GM18511 (cell line): ENCODE measurements at regions not wholly inside any gene's neighbourhood (a gene's known extent, or its start where the extent isn't known, plus 50 kb on each side); places are given as distances from the start of the nearest gene placed in this dataset.

Source experiments
- ATAC-seq: cut with Tn5 transposase; IDR thresholded peaks from one replicate; pipeline ENCODE4 v1.9.1; 2021; ENCODE audit warnings: mild to moderate bottlenecking, moderate library complexity; ENCODE audit not compliant: unreplicated experiment

DNA sequence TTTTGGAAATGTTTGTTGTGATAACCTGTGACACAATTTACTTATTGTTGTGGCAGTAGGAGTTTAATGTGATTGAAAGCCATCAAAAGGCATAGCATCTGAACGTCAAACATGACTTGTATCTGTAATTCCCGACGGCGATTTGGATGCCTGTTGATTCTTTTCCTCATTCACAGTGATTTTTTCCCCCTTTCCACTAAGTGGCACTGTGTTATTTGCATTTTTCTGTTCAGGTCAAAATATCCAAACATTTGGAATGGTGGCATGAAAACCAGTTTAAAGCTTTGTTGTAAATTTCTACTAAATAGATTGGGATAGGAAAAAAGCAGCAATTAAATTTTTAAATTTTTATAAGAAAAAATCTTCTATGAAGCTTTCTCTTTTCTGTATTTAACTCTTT, 259.9 kb upstream of the KCNH8 start:
- ATAC-seq, result no peak

DNA sequence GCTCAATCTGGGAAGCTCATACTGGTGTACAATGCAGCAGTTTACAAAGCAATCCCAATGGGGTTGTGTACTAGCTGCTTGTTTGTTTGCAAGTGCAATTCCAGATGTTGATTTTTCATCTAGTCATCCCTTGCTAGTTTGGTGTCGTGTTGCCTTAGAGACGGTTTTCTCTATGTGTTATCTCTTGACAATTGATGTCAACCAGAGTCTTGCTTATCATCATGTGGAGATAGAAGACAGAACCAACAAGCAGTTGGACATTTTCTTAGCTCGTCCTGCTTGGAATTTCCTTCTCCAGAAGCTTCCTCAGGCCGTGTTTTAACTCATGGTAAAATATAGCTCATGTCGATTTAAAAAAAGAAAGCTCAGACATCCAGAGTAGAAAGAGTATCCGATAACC, 262.0 kb upstream of the KCNH8 start:
- no peak for ATAC-seq

DNA sequence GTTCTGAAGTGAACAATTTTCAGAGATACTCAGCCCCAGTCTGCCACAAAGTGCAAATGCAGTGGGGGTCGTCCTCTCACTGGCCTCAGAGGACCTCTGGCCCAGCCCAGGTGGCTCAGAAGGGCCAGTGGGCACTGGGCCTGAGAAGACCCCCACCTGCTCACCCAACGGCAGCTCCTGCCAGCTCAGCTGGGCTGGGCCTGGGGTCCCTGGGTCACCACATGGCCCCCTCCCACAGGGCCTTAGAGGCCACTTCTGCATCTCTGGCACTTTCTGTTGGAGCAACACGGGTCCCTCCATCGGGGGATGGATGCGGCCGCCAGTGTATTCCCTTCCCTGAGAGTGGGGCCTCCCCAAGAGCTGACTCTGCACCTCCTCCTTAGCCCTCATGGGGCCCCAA, 262.7 kb upstream of the KCNH8 start:
- ATAC-seq, result no peak

DNA sequence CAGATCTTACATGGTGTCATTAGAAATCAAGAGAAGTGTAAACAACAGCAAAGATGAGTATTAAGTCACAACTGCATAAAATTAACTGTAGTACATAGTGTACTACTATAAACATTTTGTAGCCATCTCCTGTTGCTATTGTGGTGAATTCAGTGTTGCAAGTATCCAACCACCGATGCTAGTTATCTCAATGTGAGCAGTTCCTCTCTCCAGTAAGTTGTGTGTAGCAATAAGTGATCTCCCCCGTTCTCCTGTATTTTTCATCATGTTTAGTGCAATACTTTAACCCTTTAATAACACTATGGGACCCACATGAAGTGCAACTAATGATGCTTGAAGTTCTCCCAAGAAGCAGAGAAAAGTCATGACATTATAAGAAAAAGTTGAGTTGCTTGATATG, 264.7 kb upstream of the KCNH8 start:
- ATAC-seq, result no peak

DNA sequence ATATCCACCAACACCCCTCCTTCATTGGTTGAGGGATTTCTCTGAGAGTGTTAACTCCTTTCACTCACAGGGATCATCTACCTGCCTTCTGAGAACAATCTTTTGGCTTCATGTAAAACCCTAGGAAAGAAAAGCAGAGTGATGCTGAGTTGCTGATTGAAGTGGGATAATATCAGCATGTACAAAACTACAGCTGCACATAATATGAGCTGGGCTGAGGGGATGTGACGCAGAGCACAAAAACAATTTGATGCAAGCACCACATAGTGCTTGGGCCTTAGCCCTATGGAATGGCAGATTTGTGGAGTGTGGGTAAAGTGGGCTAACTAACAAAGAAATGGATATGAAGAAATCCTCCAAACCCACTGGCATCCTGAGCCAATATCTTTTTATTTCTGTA, 267.6 kb upstream of the KCNH8 start:
- ATAC-seq, result no peak

DNA sequence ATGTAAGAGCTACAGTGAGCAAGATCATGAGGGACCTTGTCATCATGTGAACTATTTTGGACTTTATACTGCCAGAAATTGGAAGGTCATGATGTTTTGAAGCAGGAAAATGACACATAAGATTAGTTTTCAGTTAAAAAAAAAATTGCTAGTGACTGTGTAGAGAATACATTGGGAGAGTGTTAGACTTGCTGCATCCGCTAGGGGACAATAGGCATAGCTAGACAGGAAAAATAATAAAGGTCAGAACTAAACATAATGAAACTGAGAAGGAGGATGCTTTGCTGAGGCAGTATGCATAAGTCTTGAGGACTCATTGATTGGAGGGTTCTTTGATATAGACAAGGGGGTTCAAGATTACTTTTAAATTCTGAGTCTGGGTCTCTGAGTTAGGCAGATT, 275.8 kb upstream of the KCNH8 start:
- ATAC-seq, result peak; percentile 55

DNA sequence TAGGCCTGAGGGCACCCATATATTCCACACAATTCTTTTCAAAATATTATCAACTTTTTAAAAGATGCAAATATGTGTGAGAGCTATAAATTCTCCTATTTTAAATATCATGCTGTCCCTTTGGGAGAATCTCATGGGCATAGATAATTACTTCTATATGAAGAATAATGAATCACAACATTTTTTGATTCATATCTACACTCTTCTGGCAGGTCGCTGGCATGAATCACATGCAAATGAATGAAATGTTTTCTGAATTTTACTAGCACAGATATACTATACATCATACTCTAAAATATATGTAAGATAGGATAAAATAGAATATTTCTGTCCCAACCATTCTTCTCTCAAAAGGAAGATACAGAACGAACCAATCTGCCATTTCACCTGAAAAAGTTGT, 277.7 kb upstream of the KCNH8 start:
- ATAC-seq, result no peak

DNA sequence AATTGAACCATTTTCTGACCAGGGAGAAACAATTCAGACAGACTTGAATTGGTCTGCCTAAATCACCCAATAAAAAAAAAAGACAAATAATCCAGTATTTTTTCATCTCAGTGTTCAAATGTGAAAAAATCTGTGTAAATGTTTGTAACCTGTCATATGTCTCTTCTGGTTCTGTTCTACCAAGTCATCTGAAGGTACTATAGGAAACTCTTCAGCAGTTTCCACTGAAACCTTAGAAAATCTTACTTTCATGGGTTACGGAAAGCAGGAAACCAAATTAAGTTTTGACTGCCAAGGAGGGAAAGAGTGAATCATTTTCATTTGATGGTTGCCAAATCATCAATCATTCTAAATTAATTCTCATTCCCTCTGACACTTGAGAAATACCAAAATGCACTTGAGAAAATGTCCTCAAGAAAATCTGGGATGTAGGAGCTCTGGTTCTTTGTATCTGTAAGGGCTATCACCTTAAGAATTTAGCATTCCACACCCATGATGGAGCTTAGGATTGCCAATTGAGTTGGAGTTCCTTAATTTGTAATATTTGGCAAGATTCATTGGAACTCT, 278.2 kb upstream of the KCNH8 start:
- ATAC-seq, result no peak

DNA sequence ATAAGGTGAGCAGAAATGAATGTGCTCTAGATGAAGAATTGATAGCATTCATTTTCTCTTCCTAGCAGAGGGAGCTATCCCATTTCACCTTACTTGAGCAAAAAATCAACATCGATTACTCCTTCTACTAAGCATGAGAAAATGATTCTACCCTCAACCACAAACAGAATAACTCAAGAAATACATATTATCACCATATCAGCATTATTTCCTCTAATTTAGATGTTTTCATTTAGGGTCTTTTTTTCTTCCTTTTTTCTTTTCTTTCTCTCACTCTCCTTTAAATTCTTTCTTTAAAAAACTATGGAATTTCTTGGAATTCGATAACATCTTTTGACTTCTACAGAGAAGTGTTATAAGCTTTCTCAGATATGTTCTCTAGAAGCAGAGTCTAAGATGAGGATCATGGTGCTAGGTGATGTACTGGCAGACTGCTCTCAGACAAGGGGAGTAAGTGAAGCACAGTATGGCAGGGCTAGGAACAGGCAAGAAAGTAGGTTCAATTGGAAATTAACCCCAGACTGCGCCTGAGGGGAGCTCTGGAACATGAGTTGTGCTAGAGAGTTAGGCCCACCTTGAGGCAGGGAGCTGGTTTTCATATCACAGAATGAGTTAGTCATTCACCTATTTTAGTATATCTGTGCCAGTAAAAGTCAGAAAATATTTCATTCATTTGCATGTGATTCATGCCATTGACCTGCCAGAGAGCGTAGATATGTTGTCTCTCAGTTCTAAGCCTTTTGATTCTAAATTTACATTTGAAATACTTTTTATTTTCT, 279.2 kb upstream of the KCNH8 start:
- no peak for ATAC-seq

DNA sequence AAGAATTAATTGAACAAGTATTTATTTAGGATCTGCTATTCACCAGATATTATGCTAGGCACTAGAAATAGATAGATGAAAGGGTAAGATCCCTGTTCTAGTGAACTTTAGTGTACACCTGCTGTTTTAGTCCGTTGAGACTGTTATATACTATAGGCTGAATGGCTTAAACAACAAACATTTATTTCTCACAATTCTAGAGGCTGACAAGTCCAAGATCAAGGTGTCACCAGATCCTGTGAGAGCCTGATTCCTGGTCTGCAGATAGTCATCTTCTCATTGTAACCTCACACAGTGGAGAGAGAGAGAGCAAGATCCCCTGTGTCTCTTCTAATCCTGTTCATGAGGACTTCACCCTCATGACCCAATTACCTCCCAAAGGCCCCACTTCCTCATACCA, 281.4 kb upstream of the KCNH8 start:
- ATAC-seq, result no peak

DNA sequence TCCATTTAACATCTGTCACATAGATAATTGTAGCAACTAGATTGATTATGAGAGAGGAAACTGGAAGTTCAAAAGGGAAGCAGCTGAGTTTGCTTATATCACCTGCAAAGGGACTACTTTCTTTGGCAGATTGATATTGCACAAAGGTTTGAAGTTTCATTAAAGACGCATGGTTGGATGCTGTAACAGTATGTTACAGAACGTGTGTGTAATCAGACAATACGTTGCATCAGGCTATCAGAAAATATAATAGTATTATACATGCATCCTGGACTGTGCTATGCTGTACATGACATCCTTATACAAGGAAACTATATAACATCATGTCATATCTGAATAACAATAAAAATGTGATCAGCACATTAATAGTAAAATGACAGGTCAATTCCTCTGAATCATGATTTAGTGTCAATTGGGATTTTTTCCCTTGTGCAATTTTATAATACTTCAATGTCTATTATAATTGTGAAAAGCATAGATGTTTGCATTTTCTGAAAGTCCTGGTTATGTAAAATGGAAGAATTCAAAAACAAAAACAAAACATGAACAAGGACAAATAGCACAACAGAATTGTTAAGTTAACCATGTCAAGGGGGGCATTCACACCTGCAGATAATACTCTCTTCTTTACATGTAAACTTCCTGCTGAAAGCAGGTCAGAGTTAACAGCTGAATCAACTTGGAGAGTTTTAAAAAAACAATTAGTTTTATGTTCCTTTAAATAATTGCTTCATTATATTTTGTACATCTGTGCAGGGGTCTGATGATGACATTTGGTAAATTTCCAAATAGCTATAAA, 283.2 kb upstream of the KCNH8 start:
- ATAC-seq, result no peak

DNA sequence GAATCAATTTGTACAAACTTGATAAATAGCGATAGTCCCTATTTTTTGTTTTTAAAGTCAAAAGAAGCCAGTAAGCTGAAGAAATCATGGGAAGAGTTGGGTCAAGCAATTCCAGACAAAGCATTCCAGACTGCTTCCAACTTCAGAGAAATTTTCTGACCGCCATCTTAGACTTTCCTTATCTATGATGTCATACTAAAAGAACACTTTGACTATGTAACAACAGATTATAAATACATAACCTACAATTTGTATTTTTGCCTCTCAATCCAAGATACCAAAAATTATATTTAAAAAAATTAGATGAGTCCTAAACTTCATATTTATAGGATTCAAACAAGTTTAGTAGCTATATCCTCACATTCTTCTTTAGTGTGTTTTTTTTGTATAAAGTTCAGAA, 286.2 kb upstream of the KCNH8 start:
- ATAC-seq, result no peak

DNA sequence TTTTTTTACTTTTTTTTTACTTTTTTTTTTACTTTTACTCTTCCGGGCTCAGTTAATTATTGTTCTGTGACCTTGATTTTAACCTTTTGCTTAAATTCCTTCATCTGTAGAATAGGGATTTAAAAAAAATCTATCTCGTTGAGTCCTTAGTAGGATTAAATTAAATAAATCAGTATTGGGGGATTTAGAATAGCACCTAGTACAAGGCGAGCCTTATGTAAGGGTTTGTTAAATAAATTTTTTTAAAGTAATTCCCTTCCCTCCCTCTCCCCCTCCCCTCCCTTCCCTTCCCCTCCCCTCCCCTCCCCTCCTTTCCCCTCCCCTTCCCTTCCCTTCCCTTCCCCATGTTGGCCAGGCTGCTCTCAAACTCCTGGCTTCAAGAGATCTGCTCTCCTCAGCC, 287.2 kb upstream of the KCNH8 start:
- ATAC-seq, result no peak

DNA sequence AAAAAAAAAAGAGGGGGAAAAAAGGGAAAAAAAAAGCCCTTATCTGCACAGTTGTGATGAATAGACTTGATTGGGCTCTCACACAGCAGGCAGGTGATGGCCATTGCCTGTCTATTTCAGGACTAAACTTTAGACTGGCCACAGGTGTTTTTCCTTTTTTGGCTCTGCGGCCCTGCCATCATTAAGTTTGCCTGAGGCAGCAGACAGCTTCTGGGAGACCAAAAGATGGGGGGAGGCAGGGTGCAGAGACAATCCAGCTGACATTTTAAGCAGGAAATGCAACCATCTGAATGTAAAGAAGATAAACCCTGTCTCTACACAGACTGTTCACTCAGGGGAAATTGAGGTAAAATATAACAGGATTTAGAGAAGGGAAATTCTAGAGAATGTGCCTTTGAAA, 295.0 kb upstream of the KCNH8 start:
- no peak for ATAC-seq

DNA sequence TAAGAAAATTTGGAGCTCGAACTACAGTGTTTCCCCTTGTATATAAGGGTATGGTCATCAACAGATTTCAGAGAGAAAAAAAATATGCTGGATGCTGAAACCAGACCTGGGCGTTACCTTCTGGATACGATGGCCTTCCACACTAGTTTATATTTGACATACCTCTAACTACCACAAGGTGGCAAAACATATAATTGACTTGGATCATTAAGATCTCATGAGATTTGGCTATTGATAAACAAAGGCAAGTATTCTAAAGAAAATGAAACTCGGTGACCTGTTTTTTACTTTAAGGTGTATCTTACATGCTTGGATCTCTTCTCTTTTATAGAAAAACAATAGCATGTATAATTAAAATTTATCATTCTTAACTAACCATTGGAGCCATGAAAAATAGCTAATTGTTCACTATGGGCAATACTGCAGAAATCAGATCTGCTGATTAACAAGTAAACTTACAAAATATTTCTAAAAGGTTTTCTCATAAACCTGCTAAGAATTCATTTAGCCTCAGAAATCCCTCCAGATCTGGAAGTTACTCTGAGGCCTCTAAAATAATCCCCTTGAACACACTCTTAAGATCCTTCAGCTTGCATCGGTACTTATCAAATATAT, 300.6 kb upstream of the KCNH8 start:
- peak; percentile 84 for ATAC-seq

DNA sequence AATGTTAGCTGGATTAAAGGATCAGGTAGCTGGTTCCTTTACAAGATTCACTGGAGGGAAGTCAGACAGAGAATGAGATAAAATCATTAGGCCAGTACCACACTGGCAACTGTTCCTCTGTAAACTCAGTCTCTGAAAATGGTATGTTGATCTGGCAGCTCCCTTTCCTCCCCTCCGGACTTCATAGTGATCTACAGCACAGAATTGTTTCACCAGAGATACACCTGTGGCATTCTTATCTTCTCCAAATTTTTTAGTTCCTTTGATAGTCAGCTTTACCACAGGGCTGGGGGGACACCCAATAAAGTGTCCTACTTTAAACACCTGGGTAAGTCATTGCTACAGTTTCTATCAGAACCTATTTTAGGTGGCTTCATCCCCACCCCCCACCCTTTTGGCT, 304.3 kb upstream of the KCNH8 start:
- ATAC-seq, result no peak

DNA sequence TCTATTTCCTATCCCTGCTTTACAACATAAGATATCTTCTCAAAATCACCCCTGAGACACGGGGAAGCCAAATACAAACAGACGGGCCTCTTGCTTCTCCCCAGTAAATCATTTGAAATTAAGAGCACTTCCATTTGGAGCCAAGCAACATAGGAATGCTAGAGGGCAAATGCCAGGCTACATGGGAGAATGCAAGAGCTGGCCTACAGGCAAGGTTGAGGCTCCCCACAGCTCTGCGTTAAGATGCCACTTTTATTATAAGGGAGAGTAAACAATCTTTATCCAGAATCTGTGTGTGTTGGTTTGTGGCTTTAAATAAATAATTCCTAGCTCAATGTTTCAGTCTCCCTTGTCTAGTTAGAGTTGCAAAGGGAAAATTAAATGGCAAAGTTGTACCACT, 305.1 kb upstream of the KCNH8 start:
- no peak for ATAC-seq

DNA sequence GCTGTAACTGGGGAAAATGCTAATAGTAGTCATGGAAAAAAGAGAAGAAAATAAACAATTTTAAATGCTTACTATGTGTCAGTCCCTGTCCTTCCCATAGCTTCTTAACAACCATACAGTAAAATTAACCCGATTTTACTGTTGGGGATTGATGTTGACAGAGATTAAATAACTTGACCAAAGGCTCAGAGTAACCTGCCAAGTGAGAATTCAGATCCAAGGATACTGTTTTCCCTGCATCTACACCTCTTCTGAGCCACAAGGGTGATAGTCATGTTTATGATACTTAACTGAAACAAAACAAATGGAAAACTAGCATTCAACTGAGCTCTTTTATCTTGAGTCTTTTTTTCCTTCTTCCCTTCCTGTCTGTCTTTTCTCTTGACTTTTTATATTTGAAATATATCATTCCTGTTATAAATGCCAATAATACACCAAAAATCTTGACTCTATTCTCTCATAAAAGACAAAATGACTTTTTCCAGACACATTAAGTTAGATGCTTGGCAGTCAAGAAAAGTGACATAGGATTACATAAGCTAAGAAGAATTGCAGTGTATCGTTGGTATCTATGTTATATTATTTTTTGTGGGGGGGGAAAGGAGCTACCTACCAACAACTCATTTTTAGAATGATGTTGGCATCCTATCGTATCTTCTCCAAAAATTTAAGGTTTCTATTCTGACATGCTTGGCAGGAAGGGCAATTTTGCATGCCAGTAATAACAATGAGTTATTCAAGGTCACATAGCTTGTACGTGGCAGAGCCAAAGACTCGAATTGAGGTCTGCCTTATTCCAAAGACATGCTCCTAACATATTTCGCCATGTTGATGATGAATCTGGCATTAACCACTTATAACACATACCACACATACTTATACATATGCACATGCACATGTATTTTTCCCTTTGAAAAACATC, 306.6 kb upstream of the KCNH8 start:
- ATAC-seq, result no peak

DNA sequence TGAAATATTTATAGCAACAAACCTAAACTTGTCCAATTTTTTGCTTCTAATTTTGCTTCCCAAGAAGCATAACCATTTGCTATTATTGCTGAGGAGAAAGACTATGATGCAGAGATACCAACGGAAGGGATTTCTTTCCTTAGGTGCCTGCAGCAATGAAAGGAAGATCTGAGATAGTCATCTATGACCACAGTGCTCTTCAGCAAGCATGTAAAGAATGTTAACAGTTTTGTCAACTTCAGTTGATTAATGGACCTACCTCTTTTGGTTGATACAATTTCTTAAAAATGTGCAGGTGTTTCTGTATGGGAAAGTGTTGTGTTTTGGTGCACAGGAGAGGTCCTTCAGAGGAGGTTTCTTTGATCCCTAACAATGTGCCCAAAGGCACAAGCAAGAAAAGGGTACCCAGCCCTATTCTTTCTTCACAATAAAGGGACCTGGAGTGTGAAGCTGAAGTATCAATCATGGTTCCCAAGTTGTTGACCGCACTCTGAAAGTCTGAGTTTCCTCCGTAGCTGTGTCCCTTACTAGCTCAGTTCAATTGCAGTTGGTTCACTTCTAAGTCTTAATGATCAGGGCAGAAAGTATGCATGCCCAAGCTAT, 307.7 kb upstream of the KCNH8 start:
- no peak for ATAC-seq

DNA sequence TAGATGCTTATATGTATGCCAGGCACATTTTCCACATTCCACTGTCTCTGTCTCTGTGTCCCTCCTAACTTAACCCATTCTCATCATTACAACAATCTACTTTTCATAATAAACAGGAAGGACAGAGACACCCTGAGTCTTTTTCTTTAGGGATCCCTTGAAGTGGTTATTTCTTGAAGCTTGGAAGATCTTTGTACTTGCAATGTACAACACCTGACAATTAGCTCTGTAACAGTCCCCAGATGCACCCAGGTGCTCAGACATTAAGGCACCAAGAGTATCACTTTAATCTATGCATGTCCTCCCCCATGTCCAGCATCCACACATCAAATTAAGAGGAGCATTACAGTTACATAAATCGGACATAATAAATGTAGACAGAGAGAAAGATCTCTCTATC, 309.6 kb upstream of the KCNH8 start:
- ATAC-seq, result no peak
